ENCODE measurements at regions not wholly inside any gene's neighbourhood (a gene's known extent, or its start where the extent isn't known, plus 50 kb on each side); places are given as distances from the start of the nearest gene placed in this dataset.
A peak's percentile ranks its signal among the peaks of the same experiment; 100 is the strongest.

DNA sequence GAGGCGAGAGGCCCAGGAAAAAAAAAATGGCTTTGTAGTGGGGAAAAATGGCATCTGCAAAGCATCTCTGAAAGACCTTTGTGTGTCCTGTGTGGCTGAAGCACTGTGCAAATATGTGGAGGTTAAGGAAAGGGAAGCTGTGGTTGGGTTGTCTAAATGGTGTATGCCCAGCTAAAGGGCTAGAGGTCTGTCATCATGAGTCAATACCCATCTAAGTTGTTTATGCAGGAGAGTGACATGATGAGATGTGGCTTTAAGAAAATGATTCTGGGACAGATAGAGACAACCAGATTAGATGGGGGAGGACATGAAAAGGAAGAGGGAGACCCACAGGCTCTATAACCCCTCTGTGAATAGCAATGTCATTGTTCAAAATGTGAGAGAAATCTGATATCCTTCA lies 280.7 kb downstream of the MFSD1 start:
- peak; percentile 89 for DNase-seq (ENCODE audit: low read depth, low spot score)
- in situ Hi-C loops (cut with HindIII; ENCODE audit: low sequenced_read_pairs) = no loop called here
- H3K4me3 ChIP-seq (ENCODE audit: low read depth, low read length) = no peak overlapping the region
- TF ChIP-seq, protein P1, sequence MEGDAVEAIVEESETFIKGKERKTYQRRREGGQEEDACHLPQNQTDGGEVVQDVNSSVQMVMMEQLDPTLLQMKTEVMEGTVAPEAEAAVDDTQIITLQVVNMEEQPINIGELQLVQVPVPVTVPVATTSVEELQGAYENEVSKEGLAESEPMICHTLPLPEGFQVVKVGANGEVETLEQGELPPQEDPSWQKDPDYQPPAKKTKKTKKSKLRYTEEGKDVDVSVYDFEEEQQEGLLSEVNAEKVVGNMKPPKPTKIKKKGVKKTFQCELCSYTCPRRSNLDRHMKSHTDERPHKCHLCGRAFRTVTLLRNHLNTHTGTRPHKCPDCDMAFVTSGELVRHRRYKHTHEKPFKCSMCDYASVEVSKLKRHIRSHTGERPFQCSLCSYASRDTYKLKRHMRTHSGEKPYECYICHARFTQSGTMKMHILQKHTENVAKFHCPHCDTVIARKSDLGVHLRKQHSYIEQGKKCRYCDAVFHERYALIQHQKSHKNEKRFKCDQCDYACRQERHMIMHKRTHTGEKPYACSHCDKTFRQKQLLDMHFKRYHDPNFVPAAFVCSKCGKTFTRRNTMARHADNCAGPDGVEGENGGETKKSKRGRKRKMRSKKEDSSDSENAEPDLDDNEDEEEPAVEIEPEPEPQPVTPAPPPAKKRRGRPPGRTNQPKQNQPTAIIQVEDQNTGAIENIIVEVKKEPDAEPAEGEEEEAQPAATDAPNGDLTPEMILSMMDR (IDR thresholded peaks at IDR 0.05; ENCODE audit: low read depth, low read length) = no peak

DNA sequence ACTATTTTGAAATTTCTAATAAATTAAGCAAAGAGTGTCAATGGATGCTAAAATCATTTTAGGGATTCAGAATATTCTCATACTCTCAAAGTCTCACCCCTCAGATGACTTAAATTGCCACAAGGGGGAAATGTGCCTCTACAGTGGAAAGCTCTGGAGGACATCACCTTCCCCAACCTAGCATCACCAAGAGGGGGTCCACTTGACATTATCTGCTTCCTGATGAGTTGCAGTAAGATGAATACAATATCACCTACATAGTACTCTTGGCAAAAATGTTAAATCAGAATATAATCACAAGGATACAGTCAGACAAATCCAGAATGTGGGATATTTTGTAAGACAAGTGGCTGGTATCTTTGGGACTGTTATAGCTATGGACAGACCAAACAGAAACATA lies 290.1 kb downstream of the MFSD1 start:
- TF ChIP-seq, protein P1 (IDR thresholded peaks at IDR 0.05; ENCODE audit: low read depth, low read length) = no peak
- H3K4me3 ChIP-seq (ENCODE audit: low read depth, low read length) = no peak overlapping the region
- no peak for DNase-seq (ENCODE audit: low read depth, low spot score)
- in situ Hi-C loops (cut with HindIII; ENCODE audit: low sequenced_read_pairs) = no loop called here

DNA sequence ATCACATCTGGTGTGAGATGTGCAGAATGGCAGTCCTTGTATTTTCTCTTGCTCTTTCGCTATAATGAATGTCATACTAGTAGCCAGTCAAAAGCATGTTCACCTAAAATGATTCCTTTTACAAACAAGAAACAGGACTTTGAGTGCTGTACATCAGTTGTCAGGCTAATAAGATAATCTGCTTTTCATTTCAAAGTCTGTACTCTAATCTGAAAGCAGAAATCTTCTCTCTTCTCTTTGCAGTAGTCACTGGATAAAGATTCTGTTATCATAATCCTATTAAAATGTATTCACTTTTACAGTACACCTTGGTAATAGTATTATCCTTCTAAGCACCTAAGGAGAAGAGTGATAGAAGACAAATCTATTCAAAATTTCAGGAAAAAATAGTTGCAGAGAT lies 300.1 kb downstream of the MFSD1 start:
- no peak overlapping the region for H3K4me3 ChIP-seq (ENCODE audit: low read depth, low read length)
- in situ Hi-C loops (cut with HindIII; ENCODE audit: low sequenced_read_pairs) = no loop called here
- TF ChIP-seq, protein P1 (IDR thresholded peaks at IDR 0.05; ENCODE audit: low read depth, low read length) = no peak
- no peak for DNase-seq (ENCODE audit: low read depth, low spot score)

DNA sequence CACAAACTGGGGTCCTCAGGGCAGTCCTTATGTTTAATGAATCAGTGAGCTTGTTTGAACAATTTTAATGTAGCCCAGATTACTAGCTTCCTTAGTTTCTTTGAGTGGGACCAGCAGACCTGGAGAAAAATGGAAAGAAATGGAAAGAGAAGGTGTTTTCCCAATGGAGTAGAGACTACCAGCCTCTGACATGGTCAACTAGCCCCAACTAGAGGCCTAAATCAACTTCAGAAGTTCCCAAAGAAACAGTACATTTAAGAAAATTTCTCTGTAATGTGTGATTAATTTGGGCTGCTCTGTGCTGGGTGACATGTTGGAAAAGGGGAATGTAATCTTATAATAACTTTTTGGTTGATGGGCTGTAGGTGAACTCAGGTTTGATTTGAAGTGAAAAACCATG lies 310.9 kb downstream of the MFSD1 start:
- H3K4me3 ChIP-seq (ENCODE audit: low read depth, low read length) = no peak overlapping the region
- TF ChIP-seq, protein P1 (IDR thresholded peaks at IDR 0.05; ENCODE audit: low read depth, low read length) = no peak
- DNase-seq (ENCODE audit: low read depth, low spot score) = no peak
- in situ Hi-C loops (cut with HindIII; ENCODE audit: low sequenced_read_pairs) = no loop called here

DNA sequence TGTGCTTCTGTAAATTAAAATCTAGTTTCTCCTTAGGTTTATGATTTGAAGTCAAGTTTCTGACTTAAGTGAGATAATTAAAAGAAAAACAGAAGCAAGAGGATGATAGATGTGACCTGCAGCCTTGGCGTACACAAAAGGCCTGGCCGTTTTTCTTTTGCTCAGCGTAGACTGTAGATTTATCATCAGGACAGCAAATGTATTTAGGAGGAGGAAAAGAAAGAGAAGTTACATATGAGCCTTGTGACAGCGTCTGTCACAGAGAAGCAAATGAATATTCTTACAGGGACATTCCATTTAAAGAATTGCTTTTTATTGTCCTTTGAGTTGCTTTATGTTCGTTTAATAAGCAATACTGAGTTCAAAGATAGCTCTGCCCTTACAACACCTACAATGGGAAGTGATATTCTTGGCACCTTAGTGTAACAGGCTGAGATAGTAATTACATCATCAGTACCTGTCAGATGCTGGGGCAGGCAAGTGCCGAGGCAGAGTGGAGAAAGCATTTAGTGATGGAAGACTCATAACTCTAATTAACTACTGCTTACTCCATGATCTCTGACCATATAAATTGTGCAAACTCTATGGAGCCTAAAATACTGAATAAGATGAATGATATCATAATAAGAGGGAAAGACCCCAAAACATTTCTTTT lies 311.5 kb downstream of the MFSD1 start:
- in situ Hi-C loops (cut with HindIII; ENCODE audit: low sequenced_read_pairs) = no loop called here
- no peak overlapping the region for H3K4me3 ChIP-seq (ENCODE audit: low read depth, low read length)
- TF ChIP-seq, protein P1 (IDR thresholded peaks at IDR 0.05; ENCODE audit: low read depth, low read length) = no peak
- no peak for DNase-seq (ENCODE audit: low read depth, low spot score)

DNA sequence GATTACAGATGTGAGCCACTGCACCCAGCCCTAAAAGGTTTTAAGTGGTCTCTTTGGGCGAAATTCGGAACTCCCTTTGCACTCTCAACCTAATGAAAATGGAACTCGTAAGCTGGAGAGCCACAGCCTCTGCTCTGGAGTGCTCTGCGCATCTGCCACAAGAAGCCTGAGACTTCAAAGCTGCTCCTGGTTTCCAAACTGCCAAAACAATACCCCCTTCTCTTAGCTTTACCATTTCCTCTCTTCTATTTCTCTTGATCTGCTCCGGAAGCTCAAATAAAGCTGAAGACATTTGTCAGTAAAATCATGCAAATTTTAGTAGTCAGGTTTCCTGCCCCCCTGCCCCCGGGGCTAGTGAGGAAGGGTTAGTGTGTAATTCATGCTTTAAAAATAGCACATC lies 312.7 kb downstream of the MFSD1 start:
- DNase-seq (ENCODE audit: low read depth, low spot score) = no peak
- no peak overlapping the region for H3K4me3 ChIP-seq (ENCODE audit: low read depth, low read length)
- in situ Hi-C loops (cut with HindIII; ENCODE audit: low sequenced_read_pairs) = no loop called here
- TF ChIP-seq, protein P1 (IDR thresholded peaks at IDR 0.05; ENCODE audit: low read depth, low read length) = no peak
